HG02623 (cell line): ENCODE measurements at regions not wholly inside any gene's neighbourhood (a gene's known extent, or its start where the extent isn't known, plus 50 kb on each side); places are given as distances from the start of the nearest gene placed in this dataset.

Experiments
- ATAC-seq: cut with Tn5 transposase; IDR thresholded peaks from one replicate; pipeline ENCODE4 v1.9.1; 2021; ENCODE audit warnings: moderate library complexity; ENCODE audit not compliant: unreplicated experiment

GRCh38 chr2:219692521-219692920 is 65.1 kb downstream of the SLC4A3 start:
- ATAC-seq, result no peak

GRCh38 chr2:219695145-219695709 is 67.8 kb downstream of the SLC4A3 start:
- no peak for ATAC-seq

- ATAC-seq, result no peak
Measured at GRCh38 chr2:219697811-219698747, 70.6 kb downstream of the SLC4A3 start.

- ATAC-seq, result no peak
Measured at GRCh38 chr2:219698748-219699439, 71.5 kb downstream of the SLC4A3 start.

- no peak for ATAC-seq
Measured at GRCh38 chr2:219699440-219699821, 72.0 kb downstream of the SLC4A3 start.

GRCh38 chr2:219701847-219702634 is 74.6 kb downstream of the SLC4A3 start:
- ATAC-seq, result no peak

- no peak for ATAC-seq
Measured at GRCh38 chr2:219702796-219703545, 75.5 kb downstream of the SLC4A3 start.

GRCh38 chr2:219704878-219705277 is 77.4 kb downstream of the SLC4A3 start:
- no peak for ATAC-seq

GRCh38 chr2:219706823-219707281 is 79.4 kb downstream of the SLC4A3 start:
- ATAC-seq, result no peak

- no peak for ATAC-seq
Measured at GRCh38 chr2:219707496-219708285, 80.3 kb downstream of the SLC4A3 start.

GRCh38 chr2:219709331-219709761 is 81.9 kb downstream of the SLC4A3 start:
- ATAC-seq, result no peak

GRCh38 chr2:219713110-219713509 is 85.7 kb downstream of the SLC4A3 start:
- ATAC-seq, result no peak

- no peak for ATAC-seq
Measured at GRCh38 chr2:219714681-219715400, 87.4 kb downstream of the SLC4A3 start.

GRCh38 chr2:219718066-219718465 is 90.6 kb downstream of the SLC4A3 start:
- no peak for ATAC-seq

GRCh38 chr2:219719521-219719920 is 92.1 kb downstream of the SLC4A3 start:
- no peak for ATAC-seq

- ATAC-seq, result no peak
Measured at GRCh38 chr2:219720956-219721355, 93.5 kb downstream of the SLC4A3 start.

GRCh38 chr2:219722276-219722879 is 94.9 kb downstream of the SLC4A3 start:
- no peak for ATAC-seq

- no peak for ATAC-seq
Measured at GRCh38 chr2:219723311-219723710, 95.9 kb downstream of the SLC4A3 start.
